NCI-H226 (cell line): ENCODE measurements at regions not wholly inside any gene's neighbourhood (a gene's known extent, or its start where the extent isn't known, plus 50 kb on each side); places are given as distances from the start of the nearest gene placed in this dataset.

ENCODE experiments used
- DNase-seq: peaks from one replicate; pipeline ENCODE4 v3.0.0-alpha.2; 2015

DNA sequence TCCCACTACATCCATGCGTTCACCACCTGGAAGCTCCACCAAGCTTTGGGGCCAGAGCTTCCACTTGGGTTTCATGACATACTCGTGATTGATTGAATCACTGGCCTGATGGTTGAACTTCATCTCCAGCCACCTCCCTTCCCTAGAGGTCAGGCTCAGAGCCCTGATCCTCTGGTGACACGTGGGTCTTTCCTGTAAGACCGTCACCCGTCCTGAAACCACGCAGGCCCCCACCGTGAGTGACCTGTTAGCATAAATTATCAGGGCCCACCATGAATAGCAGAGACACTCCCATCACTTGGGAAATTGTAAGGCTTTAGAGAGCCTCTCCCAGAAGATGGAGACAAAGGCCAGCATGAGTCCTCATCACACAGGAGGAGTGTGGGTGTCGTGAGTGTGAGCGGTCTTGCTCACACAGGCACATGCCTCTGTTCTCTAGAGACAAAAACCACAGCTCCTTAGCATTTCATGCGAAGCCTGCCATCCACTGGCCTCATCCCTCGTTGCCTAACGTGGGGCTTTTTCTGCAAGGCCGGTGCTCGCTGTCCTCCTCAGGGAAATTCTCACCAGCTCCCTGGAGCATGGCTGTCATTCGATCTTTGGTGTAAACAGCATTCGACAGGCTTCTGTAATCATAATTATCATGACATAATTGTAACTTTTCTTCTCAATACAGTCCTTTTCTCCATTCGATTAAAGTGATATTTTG lies 65.1 kb upstream of the DUSP22 start:
- no peak for DNase-seq

DNA sequence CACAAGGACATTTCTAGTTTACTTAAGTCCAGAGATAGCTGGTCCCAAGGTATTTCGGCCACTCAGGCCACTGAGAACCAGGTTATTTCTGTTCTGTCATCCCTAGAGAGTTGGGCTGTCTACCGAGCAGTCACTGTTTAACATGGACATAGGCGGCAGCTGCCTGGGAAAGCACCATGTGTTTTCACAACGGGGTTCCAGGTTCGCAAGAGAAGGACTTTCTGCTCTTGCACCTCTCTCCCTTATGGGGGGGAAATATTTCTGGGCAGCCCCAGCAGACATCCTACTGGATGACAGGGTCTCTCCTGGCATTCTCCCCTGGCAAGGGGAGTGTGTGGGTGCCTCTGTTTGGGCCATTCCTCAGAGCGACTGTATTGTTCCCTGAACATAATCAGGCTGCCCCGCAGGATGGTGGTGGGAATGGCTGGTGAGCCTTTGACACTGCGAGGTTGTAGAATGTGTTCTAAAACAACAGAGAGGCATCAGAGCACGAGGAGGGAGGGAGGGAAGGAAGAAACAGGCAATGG lies 64.4 kb upstream of the DUSP22 start:
- no peak for DNase-seq

DNA sequence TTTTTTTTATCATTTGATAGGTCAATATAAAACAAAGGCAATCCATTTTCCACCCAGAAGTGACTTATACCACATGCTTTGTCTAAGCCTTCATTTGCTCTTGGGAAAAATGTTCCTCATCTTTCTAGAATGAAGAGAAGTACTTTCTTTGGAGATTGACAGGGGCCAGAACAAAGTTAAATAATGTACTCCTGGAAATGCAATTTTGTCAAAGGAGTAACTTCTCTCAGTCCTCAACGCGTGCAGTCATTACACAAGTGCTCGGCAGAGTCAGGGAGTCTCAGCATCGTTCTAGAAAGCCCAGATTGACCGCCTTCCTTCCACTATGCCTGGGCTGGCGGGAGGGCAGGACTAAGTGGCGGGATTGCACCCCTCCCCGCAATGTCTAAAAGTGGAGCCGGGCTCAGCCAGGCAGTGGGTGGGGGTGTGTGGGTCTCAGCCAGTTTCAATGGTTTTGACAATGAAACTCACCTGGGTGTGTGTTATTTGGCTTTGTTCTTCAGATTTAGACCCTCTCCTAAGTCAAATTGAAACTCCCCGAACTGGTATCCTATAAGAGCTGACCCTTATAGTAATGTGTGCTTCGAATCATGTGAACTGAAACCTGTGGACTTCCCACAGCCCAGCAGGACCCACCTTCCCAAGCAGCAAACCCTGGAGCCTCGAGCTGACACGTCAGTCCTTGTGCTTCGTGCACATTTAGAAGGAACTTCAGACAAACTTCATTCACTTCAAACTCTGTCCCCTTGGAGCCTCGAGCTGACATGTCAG lies 63.2 kb upstream of the DUSP22 start:
- no peak for DNase-seq

DNA sequence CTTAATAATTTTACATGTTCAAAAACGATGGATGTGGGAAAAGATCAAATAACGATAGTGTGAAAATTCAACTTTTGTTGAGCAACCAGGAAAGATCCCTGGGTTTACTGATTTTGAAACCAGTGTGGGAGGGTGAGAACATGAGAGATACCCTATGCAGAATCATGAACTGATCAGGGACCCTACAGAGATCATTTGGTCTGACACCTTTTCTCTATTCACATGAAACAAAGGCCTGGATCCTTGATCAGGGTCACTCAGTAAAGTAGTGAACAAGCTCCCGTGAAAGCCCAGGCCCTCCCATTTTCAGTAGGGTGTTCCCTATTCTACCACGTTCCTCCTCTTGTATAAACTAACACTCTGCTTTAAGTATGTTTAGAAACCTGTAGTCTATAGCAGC lies 60.5 kb upstream of the DUSP22 start:
- DNase-seq = no peak

DNA sequence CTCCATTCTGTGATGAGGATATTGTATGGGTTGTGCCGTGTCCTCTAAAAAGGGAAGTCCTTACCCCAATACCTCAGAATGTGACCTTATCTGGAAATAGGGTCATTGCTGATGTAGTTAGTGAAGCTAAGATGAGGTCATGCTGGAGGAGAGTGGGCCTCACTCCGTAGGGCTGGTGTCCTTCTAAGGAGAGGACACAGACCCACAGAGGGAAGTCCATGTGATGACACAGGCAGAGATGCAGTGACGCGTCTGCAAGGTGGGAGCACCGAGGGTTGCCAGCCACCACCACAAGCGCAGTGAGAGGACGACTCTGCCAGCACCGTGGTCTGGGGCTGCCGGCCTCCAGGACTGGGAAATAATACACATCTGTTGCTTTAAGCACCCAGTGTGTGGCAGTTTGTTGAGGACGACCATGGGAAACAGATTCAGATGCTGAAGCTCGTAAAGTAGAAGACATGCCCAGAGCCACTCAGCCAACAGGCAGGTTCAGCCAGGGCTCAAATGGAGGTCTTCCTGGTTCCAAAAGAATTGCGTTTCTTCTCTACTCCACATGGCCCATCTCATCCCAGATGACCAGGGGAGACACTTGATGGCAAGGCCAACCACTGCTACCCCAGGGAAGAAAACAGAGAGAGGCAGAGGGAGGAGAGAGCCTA lies 59.2 kb upstream of the DUSP22 start:
- DNase-seq = no peak

DNA sequence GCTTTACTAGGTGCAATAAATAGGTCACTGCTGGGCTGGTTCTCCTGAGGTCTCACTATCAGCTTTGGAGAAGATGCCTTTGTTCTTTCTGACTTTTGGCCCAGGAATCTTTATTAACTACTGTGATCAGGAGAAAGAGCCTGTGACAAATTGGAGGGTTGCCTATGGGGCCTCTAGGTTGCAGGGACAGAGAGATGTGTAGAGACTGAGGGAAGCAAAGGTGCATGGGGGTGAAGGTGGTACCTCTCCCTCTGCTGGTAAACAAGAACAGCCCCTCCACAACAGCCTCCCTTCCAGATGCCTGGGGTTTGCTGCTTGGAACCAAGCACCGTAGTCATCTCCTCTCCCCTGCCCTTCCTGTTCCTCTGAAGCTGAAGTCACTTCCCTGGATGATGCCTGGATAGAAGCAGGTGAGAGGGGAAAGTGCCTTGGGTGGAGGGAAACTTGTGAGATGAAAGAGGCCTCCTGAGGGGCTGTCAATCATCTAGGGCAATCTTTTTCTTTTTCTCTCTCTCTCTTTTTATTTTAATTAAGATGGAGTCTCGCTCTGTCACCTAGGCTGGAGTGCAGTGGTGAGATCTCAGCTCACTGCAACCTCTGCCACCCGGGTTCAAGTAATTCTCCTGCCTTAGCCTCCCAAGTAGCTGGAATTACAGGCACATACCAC lies 57.4 kb upstream of the DUSP22 start:
- DNase-seq = no peak

DNA sequence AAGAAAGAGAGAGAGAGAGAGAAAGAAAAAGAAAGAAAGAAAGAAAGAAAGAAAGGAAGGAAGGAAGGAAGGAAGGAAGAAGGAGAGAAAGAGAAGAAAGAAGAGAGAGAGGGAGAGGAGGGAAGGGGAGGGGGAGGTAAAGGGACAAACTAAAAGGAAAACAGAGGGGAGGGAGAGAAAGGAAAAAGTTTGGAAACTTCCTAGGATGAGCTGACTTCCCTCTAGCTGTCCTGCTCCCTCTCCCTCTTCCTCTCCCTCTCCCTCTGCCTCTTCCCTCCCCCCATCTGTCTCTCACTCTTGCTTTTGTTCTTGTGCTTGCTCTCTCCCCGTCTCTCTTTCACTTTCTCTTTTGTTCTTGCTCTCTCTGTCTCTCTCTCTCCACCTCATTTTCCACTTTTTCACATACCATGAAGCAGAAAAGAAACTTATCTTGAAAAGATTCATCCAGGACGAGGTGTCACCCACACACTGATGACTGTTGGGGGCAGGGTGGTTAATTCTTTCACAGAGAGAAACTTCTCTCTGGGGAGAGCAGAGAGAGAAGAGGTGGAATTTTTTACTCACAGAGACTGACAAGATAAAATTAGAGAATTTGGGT lies 56.4 kb upstream of the DUSP22 start:
- no peak for DNase-seq

DNA sequence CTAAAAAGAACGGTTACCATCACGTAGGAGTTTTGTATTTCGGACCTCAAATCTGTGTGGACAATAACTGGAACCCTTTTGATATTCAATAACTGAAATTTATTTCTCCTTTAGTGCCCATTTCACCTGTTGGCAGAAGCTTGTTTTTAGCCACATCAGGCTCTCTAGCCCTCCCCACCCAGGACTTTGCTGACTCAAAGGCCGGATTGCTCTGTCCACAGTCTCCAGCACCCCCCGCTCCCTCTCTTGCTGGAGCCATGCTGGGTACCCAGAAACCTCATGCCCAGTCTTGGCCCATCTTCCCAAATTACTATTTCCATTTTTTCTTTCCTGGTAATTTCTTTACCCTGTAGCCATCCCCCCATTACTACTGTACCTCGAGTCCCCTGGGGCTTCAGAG lies 55.8 kb upstream of the DUSP22 start:
- DNase-seq = no peak

DNA sequence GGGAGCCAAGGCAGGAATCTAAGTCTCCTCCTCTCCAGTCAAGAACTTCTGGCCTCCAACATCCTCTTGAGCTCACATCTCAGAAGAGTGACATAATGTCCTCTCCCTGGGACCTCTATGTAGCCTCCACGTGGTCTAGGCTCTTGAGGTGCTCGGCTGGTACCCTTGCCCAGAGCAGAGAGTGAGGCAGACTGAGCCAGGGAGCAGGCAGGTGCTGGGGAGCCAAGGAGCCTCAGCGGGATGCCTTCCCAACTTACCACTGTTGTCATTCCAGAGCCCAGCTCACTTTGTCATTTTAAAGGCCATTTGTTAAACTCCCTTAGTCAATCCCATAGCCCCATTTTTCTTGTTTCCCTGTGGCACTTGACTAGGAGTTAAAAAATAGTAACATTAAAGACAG lies 52.1 kb upstream of the DUSP22 start:
- no peak for DNase-seq

DNA sequence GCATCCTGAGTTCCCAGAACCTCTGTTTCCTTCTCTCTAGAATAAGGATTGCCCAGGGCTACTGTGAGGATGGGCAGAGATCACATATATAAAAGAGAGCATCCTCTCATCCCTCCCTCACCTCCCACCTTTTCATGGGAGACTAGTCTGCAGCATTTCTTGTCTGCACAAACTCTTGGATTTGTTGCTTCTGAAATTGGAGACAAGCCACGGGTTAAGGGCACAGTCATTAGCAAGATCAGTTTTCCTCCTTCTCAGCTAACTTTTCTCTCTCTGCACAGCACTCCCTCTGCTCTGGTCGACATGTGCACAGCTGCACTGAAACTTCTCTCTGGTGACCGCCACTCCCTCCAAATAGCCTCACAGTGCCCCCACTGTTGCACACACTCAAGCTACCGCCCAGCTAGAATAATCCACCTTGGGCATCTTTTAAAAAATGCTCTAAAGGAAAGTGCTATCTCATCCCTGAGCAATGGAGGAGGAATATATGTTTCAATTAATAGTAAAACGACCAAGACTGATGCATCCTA lies 50.9 kb upstream of the DUSP22 start:
- DNase-seq = no peak
